Astrocyte of the cerebellum (primary cell): ENCODE measurements at regions not wholly inside any gene's neighbourhood (a gene's known extent, or its start where the extent isn't known, plus 50 kb on each side); places are given as distances from the start of the nearest gene placed in this dataset.

Experiments used
- DNase-seq: peaks from one replicate; pipeline ENCODE4 v3.0.0-alpha.2; 2011; ENCODE audit warnings: low read depth
- H3K4me3 ChIP-seq: 2 replicates; pipeline ENCODE4 v1.5.1; 2011; ENCODE audit warnings: mild to moderate bottlenecking, low read depth, low read length, moderate library complexity
- in situ Hi-C: cut with HindIII; loops from 2 replicates; pipeline ENCODE4 v1.10.0; 2017; ENCODE audit warnings: low sequenced_read_pairs
- TF ChIP-seq, protein P1 (sequence below): IDR thresholded peaks from 2 replicates; pipeline ENCODE4 v1.5.1; 2012; ENCODE audit warnings: low read length, low read depth, moderate library complexity, mild to moderate bottlenecking; ENCODE audit errors: missing control alignments

DNA sequence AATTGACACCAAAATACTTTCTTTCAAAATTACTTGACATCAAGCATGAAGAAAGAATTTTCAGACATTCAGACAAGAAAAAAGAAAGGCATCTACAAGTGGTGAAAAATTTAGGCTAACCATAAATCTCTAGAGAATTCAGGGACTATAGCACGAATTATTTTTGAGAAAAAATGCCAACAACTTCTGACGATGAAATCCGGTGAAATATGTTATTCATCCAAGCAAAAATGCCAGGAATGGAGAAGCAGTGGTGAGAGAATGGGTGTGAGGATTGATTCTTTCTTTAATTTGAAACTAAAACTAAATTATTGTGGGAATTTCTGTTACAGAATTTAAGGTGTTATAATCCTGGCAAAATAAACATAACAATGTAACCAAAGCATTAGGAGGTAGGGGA, 69.4 kb upstream of the SORBS2 start:
- in situ Hi-C loops = no loop called here
- no peak overlapping the region for H3K4me3 ChIP-seq
- DNase-seq = no peak
- TF ChIP-seq, protein P1, sequence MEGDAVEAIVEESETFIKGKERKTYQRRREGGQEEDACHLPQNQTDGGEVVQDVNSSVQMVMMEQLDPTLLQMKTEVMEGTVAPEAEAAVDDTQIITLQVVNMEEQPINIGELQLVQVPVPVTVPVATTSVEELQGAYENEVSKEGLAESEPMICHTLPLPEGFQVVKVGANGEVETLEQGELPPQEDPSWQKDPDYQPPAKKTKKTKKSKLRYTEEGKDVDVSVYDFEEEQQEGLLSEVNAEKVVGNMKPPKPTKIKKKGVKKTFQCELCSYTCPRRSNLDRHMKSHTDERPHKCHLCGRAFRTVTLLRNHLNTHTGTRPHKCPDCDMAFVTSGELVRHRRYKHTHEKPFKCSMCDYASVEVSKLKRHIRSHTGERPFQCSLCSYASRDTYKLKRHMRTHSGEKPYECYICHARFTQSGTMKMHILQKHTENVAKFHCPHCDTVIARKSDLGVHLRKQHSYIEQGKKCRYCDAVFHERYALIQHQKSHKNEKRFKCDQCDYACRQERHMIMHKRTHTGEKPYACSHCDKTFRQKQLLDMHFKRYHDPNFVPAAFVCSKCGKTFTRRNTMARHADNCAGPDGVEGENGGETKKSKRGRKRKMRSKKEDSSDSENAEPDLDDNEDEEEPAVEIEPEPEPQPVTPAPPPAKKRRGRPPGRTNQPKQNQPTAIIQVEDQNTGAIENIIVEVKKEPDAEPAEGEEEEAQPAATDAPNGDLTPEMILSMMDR = no peak

DNA sequence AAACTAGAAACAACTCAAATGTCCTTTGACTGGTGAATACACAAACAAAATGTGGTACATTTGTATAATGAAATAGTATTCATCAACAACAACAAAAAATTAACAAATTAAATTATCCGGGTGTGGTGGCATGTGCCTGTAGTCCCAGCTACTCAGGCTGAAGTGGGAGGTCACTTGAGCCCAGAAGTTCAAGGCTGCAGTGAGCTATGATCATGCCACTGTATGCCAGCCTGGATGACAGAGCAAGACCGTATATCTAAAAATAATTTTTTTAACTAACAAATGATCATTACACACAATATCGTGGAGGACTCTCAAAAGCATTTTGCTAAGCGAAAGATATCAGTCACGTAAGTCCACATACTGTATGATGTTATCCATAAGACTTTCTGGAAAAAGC, 71.6 kb upstream of the SORBS2 start:
- no peak overlapping the region for H3K4me3 ChIP-seq
- TF ChIP-seq, protein P1 = no peak
- in situ Hi-C loops = no loop called here
- DNase-seq = no peak

GRCh38 chr4:185885075-185885474, 73.1 kb upstream of the SORBS2 start:
- no peak overlapping the region for H3K4me3 ChIP-seq
- in situ Hi-C loops = no loop called here
- TF ChIP-seq, protein P1 = no peak
- no peak for DNase-seq

DNA sequence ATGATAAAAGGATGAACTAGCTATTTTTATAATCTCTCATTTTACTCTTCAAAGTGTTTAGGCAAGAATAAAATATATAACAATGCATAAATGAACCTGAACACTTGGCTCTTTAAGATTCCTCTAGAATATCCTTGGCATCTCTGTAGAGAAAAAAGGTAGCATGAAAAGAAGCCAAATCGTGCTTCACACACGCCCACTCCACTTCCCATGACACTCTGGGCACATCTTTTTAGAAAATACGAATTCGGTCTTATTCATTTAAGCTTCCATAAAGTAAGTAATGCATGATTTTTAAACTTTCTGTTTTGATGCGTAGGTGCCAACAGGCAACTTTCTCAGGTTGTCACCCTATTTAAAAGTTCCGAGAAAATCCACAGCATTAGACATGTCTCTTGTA, 73.6 kb upstream of the SORBS2 start:
- in situ Hi-C loops = no loop called here
- no peak overlapping the region for H3K4me3 ChIP-seq

DNA sequence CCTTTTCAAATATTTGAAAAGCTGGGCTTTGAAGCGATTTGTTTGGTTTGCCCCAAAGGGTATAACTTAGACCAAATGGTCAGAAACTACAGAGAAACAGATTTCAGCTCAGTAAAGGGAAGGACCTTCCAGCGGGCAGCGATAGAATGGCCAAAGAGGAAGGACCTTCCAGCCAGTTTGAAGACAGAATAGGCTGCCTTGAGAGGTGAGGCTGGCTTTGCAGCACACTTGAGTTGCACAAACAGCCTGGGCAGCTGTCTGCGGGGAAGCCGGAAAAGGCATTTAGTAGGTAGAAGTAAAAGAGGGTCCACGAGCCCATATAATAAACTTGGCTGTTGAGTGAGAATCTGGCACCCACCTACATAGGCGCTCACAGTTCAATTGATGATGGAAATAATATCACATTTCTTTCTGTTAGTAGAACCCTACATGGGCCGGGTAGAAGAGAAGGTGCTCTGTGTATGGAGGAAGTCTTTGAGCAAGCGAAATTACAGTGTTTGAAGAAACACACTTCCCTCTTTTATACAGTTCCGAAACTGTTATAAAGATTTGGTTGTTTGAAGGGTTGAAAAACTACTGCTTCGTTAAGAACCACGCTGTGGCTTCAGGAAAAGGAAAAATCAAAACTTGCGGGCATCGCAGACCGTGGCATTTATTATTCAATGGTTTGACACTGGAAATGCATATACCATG, 75.0 kb upstream of the SORBS2 start:
- TF ChIP-seq, protein P1 = no peak
- in situ Hi-C loops = no loop called here
- DNase-seq = no peak
- no peak overlapping the region for H3K4me3 ChIP-seq

More for the DNA sequence above, 73.6 kb upstream of the SORBS2 start:
- no peak for DNase-seq
- TF ChIP-seq, protein P1 = no peak

GRCh38 chr4:185888676-185889075, 76.7 kb upstream of the SORBS2 start:
- DNase-seq = no peak
- no peak overlapping the region for H3K4me3 ChIP-seq
- TF ChIP-seq, protein P1 = no peak
- in situ Hi-C loops = no loop called here
